ENCODE measurements at regions not wholly inside any gene's neighbourhood (a gene's known extent, or its start where the extent isn't known, plus 50 kb on each side); places are given as distances from the start of the nearest gene placed in this dataset.

- no peak overlapping the region for H3K4me3 Mint-ChIP-seq (ENCODE audit: unreplicated experiment)
- no TSS peak for BruUV-seq (replicated peaks)
- no peak overlapping the region for H3K27ac Mint-ChIP-seq (ENCODE audit: low read depth, unreplicated experiment)
- ChIA-PET POLR2A (interaction anchor here (0.6 kb wide), 1 partner anchor 252 kb away, joined by 3 read pairs; no protein-coding TSS in a partner anchor), CTCF (no interaction called here)
- H3K4me1 Mint-ChIP-seq (ENCODE audit: insufficient read depth, unreplicated experiment) = no peaks in the 10 kb centered on the region
- no peaks in the 10 kb centered on the region for H3K27me3 Mint-ChIP-seq (ENCODE audit: insufficient read depth, unreplicated experiment)
- intact Hi-C loops (cut with micrococcal nuclease) = no loop called here
- no peaks in the 10 kb centered on the region for H3K36me3 Mint-ChIP-seq (ENCODE audit: insufficient read depth, unreplicated experiment)
- no peak for DNase-seq (ENCODE audit: unreplicated experiment)
- H3K9me3 Mint-ChIP-seq (ENCODE audit: unreplicated experiment) = no peaks in the 10 kb centered on the region
- no peak for TF ChIP-seq CTCF (IDR thresholded peaks at IDR 0.05; ENCODE audit: unreplicated experiment)
Measured at GRCh38 chr5:130678637-130679036, 486.4 kb downstream of the HINT1 start.

- Mint-ChIP-seq H3K27me3 (ENCODE audit: insufficient read depth, unreplicated experiment) (no peaks in the 10 kb centered on the region), H3K4me1 (ENCODE audit: insufficient read depth, unreplicated experiment) (no peaks in the 10 kb centered on the region), H3K9me3 (ENCODE audit: unreplicated experiment) (no peaks in the 10 kb centered on the region), H3K4me3 (ENCODE audit: unreplicated experiment) (no peak overlapping the region), H3K27ac (ENCODE audit: low read depth, unreplicated experiment) (no peak overlapping the region), H3K36me3 (ENCODE audit: insufficient read depth, unreplicated experiment) (no peaks in the 10 kb centered on the region)
- BruUV-seq (replicated peaks) = no TSS peak
- TF ChIP-seq CTCF (IDR thresholded peaks at IDR 0.05; ENCODE audit: unreplicated experiment) = no peak
- no peak for DNase-seq (ENCODE audit: unreplicated experiment)
- ChIA-PET POLR2A (no interaction called here), CTCF (interaction anchor here (0.6 kb wide), 1 partner anchor 607 kb away, joined by 3 read pairs; no protein-coding TSS in a partner anchor)
- intact Hi-C loops (cut with micrococcal nuclease) = no loop called here
Measured at GRCh38 chr5:130666462-130666861, 498.6 kb downstream of the HINT1 start.

- BruUV-seq (replicated peaks) = no TSS peak
- H3K4me1 Mint-ChIP-seq (ENCODE audit: insufficient read depth, unreplicated experiment) = peaks cover 13% of the 10 kb centered on the region
- no peak overlapping the region for H3K4me3 Mint-ChIP-seq (ENCODE audit: unreplicated experiment)
- TF ChIP-seq CTCF (IDR thresholded peaks at IDR 0.05; ENCODE audit: unreplicated experiment) = no peak
- intact Hi-C loops (cut with micrococcal nuclease) = no loop called here
- H3K27ac Mint-ChIP-seq (ENCODE audit: low read depth, unreplicated experiment) = peak overlapping the region; percentile 7
- no peaks in the 10 kb centered on the region for H3K9me3 Mint-ChIP-seq (ENCODE audit: unreplicated experiment)
- no peaks in the 10 kb centered on the region for H3K36me3 Mint-ChIP-seq (ENCODE audit: insufficient read depth, unreplicated experiment)
- no peaks in the 10 kb centered on the region for H3K27me3 Mint-ChIP-seq (ENCODE audit: insufficient read depth, unreplicated experiment)
- POLR2A ChIA-PET = no interaction called here
- CTCF ChIA-PET = interaction anchor here (1.3 kb wide), 1 partner anchor 8 kb away, joined by 3 read pairs; no protein-coding TSS in a partner anchor
- DNase-seq (ENCODE audit: unreplicated experiment) = peak; percentile 92
Measured at GRCh38 chr5:130652176-130652575, 512.9 kb downstream of the HINT1 start.

GRCh38 chr5:130651440-130651839, 513.6 kb downstream of the HINT1 start:
- Mint-ChIP-seq H3K27ac (ENCODE audit: low read depth, unreplicated experiment) (peak overlapping the region; percentile 36), H3K4me1 (ENCODE audit: insufficient read depth, unreplicated experiment) (peaks cover 13% of the 10 kb centered on the region), H3K27me3 (ENCODE audit: insufficient read depth, unreplicated experiment) (no peaks in the 10 kb centered on the region), H3K36me3 (ENCODE audit: insufficient read depth, unreplicated experiment) (no peaks in the 10 kb centered on the region), H3K4me3 (ENCODE audit: unreplicated experiment) (no peak overlapping the region), H3K9me3 (ENCODE audit: unreplicated experiment) (no peaks in the 10 kb centered on the region)
- ChIA-PET POLR2A (no interaction called here), CTCF (interaction anchor here (0.8 to 1.3 kb wide), 2 partner anchors 8 to 10 kb away, joined by 3 to 4 read pairs; no protein-coding TSS in a partner anchor)
- BruUV-seq (replicated peaks) = no TSS peak
- TF ChIP-seq CTCF (IDR thresholded peaks at IDR 0.05; ENCODE audit: unreplicated experiment) = no peak
- intact Hi-C loops (cut with micrococcal nuclease) = no loop called here
- no peak for DNase-seq (ENCODE audit: unreplicated experiment)
